WTC11 (cell line): ENCODE measurements at regions not wholly inside any gene's neighbourhood (a gene's known extent, or its start where the extent isn't known, plus 50 kb on each side); places are given as distances from the start of the nearest gene placed in this dataset.

Experiments used
- ATAC-seq: fragments of 200-7000 bp; cut with Tn5 transposase; 2 replicates; pipeline ENCODE4 v1.10.0; 2021; ENCODE audit warnings: mild to moderate bottlenecking, moderate library complexity
- CTCF ChIA-PET: fragments of 300-600 bp; sonication (Branson Sonifier 250); formaldehyde crosslinking; loops from one replicate; lab custom pipeline; 2021; ENCODE audit warnings: antibody characterized with exemption; lab: Charles Lee
- POLR2A ChIA-PET: fragments of 350-600 bp; sonication (Branson Sonifier 250); formaldehyde crosslinking; loops from one replicate; lab custom pipeline; 2021; ENCODE audit warnings: antibody characterized with exemption; lab: Charles Lee
- DNase-seq: peaks from one replicate; pipeline ENCODE4 v3.0.0; 2021; ENCODE audit warnings: low spot score
- H3K27ac Mint-ChIP-seq: 2 replicates; pipeline ENCODE4 v1.8.0; 2021; ENCODE audit warnings: mixed read lengths
- H3K27me3 Mint-ChIP-seq: 2 replicates; pipeline ENCODE4 v1.8.0; 2021; ENCODE audit warnings: low read depth, mild to moderate bottlenecking, moderate library complexity, mixed read lengths
- H3K36me3 Mint-ChIP-seq: 2 replicates; pipeline ENCODE4 v1.8.0; 2021; ENCODE audit warnings: mixed read lengths
- H3K4me1 Mint-ChIP-seq: 2 replicates; pipeline ENCODE4 v1.8.0; 2022; ENCODE audit warnings: mixed read lengths
- H3K4me3 Mint-ChIP-seq: 2 replicates; pipeline ENCODE4 v1.8.0; 2021; ENCODE audit warnings: mild to moderate bottlenecking, moderate library complexity, mixed read lengths
- H3K9me3 Mint-ChIP-seq: 2 replicates; pipeline ENCODE4 v1.8.0; 2021; ENCODE audit warnings: mixed read lengths
- ARID4B ChIP-seq: sonication (generic); formaldehyde crosslinking; IDR thresholded peaks from 2 replicates; pipeline ENCODE4 v1.8.0; 2023; ENCODE audit warnings: missing genetic modification reagents, mild to moderate bottlenecking, borderline replicate concordance
- ATF2 ChIP-seq: sonication (generic); formaldehyde crosslinking; IDR thresholded peaks from 2 replicates; pipeline ENCODE4 v1.8.1; 2022; ENCODE audit warnings: low read depth, missing genetic modification reagents, borderline replicate concordance
- CREB1 ChIP-seq: sonication (generic); formaldehyde crosslinking; IDR thresholded peaks from 2 replicates; pipeline ENCODE4 v1.8.0; 2023; ENCODE audit warnings: mild to moderate bottlenecking, missing genetic modification reagents
- FOXP1 ChIP-seq: sonication (generic); formaldehyde crosslinking; IDR thresholded peaks from 2 replicates; pipeline ENCODE4 v1.8.0; 2022; ENCODE audit warnings: missing genetic modification reagents, mild to moderate bottlenecking, moderate library complexity, borderline replicate concordance
- GRHL2 ChIP-seq: fragments of 250-450 bp; sonication (Bioruptor Pico); IDR thresholded peaks from 2 replicates; pipeline ENCODE4 v1.8.0; 2022; ENCODE audit warnings: mild to moderate bottlenecking, moderate library complexity; ENCODE audit not compliant: insufficient replicate concordance, severe bottlenecking
- JUN ChIP-seq: sonication (generic); formaldehyde crosslinking; IDR thresholded peaks from 2 replicates; pipeline ENCODE4 v1.8.0; 2023; ENCODE audit warnings: mild to moderate bottlenecking, missing genetic modification reagents
- PRDM15 ChIP-seq: sonication (generic); formaldehyde crosslinking; IDR thresholded peaks from 2 replicates; pipeline ENCODE4 v1.8.0; 2022; ENCODE audit warnings: missing genetic modification reagents
- SMAD4 ChIP-seq: sonication (generic); formaldehyde crosslinking; IDR thresholded peaks from 2 replicates; pipeline ENCODE4 v1.8.0; 2022; ENCODE audit warnings: mild to moderate bottlenecking, missing genetic modification reagents
- SOX15 ChIP-seq: fragments of 250-450 bp; sonication (Bioruptor Pico); IDR thresholded peaks from 2 replicates; pipeline ENCODE4 v1.9.0; 2021; ENCODE audit warnings: mild to moderate bottlenecking
- ZNF232 ChIP-seq: sonication (generic); formaldehyde crosslinking; IDR thresholded peaks from 2 replicates; pipeline ENCODE4 v1.8.0; 2022; ENCODE audit warnings: mild to moderate bottlenecking, missing genetic modification reagents
- ZNF317 ChIP-seq: sonication (generic); formaldehyde crosslinking; IDR thresholded peaks from 2 replicates; pipeline ENCODE4 v1.8.1; 2023; ENCODE audit warnings: low read depth, mild to moderate bottlenecking, moderate library complexity, missing genetic modification reagents, borderline replicate concordance
- ZNF416 ChIP-seq: fragments of 250-450 bp; sonication (Bioruptor Pico); IDR thresholded peaks from 2 replicates; pipeline ENCODE4 v1.9.0; 2021; ENCODE audit warnings: mild to moderate bottlenecking, inconsistent platforms
- TF ChIP-seq, protein P1 (sequence below): sonication (generic); formaldehyde crosslinking; IDR thresholded peaks from 2 replicates; pipeline ENCODE4 v1.8.0; 2023; ENCODE audit warnings: mild to moderate bottlenecking, missing genetic modification reagents
- TF ChIP-seq, protein P2 (sequence below): fragments of 250-450 bp; sonication (Bioruptor Pico); IDR thresholded peaks from 2 replicates; pipeline ENCODE4 v1.9.0; 2021; ENCODE audit warnings: mild to moderate bottlenecking, borderline replicate concordance
- TF ChIP-seq, protein P3 (sequence below): sonication (generic); formaldehyde crosslinking; IDR thresholded peaks from 2 replicates; pipeline ENCODE4 v1.8.0; 2022; ENCODE audit warnings: mild to moderate bottlenecking, missing genetic modification reagents
- TF ChIP-seq, protein P4 (sequence below): sonication (generic); formaldehyde crosslinking; IDR thresholded peaks from 2 replicates; pipeline ENCODE4 v1.8.1; 2023; ENCODE audit warnings: mild to moderate bottlenecking, missing genetic modification reagents, moderate library complexity

DNA sequence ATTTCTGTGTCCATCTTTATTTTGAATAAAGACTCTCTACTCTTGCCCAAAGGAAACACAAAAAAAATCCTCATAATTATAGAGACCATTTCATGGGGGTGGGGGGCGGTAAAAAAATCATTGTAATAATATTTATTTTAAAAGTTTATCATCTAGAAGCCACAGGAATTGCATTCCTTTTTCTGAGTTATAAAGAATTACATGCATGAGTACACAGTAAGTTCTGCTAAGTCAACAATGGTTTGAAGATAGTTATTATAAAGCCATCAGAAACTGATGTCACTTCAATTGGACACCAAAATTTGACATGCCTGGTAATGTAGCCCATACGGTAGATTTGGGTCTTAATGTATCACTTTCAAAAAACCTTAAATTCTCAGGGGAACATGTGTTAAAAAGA is 478.1 kb upstream of the NR5A2 start (continued):
- TF ChIP-seq CREB1 (CRISPR knock-in tag): no peak
- no peak for TF ChIP-seq PRDM15
- TF ChIP-seq, protein P1, sequence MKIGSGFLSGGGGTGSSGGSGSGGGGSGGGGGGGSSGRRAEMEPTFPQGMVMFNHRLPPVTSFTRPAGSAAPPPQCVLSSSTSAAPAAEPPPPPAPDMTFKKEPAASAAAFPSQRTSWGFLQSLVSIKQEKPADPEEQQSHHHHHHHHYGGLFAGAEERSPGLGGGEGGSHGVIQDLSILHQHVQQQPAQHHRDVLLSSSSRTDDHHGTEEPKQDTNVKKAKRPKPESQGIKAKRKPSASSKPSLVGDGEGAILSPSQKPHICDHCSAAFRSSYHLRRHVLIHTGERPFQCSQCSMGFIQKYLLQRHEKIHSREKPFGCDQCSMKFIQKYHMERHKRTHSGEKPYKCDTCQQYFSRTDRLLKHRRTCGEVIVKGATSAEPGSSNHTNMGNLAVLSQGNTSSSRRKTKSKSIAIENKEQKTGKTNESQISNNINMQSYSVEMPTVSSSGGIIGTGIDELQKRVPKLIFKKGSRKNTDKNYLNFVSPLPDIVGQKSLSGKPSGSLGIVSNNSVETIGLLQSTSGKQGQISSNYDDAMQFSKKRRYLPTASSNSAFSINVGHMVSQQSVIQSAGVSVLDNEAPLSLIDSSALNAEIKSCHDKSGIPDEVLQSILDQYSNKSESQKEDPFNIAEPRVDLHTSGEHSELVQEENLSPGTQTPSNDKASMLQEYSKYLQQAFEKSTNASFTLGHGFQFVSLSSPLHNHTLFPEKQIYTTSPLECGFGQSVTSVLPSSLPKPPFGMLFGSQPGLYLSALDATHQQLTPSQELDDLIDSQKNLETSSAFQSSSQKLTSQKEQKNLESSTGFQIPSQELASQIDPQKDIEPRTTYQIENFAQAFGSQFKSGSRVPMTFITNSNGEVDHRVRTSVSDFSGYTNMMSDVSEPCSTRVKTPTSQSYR: no peak
- no peak for TF ChIP-seq ATF2 (CRISPR knock-in tag)
- no peak for TF ChIP-seq SOX15
- TF ChIP-seq, protein P2, sequence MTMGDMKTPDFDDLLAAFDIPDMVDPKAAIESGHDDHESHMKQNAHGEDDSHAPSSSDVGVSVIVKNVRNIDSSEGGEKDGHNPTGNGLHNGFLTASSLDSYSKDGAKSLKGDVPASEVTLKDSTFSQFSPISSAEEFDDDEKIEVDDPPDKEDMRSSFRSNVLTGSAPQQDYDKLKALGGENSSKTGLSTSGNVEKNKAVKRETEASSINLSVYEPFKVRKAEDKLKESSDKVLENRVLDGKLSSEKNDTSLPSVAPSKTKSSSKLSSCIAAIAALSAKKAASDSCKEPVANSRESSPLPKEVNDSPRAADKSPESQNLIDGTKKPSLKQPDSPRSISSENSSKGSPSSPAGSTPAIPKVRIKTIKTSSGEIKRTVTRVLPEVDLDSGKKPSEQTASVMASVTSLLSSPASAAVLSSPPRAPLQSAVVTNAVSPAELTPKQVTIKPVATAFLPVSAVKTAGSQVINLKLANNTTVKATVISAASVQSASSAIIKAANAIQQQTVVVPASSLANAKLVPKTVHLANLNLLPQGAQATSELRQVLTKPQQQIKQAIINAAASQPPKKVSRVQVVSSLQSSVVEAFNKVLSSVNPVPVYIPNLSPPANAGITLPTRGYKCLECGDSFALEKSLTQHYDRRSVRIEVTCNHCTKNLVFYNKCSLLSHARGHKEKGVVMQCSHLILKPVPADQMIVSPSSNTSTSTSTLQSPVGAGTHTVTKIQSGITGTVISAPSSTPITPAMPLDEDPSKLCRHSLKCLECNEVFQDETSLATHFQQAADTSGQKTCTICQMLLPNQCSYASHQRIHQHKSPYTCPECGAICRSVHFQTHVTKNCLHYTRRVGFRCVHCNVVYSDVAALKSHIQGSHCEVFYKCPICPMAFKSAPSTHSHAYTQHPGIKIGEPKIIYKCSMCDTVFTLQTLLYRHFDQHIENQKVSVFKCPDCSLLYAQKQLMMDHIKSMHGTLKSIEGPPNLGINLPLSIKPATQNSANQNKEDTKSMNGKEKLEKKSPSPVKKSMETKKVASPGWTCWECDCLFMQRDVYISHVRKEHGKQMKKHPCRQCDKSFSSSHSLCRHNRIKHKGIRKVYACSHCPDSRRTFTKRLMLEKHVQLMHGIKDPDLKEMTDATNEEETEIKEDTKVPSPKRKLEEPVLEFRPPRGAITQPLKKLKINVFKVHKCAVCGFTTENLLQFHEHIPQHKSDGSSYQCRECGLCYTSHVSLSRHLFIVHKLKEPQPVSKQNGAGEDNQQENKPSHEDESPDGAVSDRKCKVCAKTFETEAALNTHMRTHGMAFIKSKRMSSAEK (CRISPR knock-in tag): no peak
- TF ChIP-seq ZNF317: no peak

GRCh38 chr1:199550199-199551065 is 477.1 kb upstream of the NR5A2 start:
- peaks cover 4% of the 10 kb centered on the region; the same call in 1 of the 2 replicates for H3K4me1 Mint-ChIP-seq
- DNase-seq (no peak), ATAC-seq (no peak)
- H3K27ac Mint-ChIP-seq: no peak overlapping the region
- no peak overlapping the region for H3K4me3 Mint-ChIP-seq
- CTCF ChIA-PET: no interaction called here
- POLR2A ChIA-PET: no interaction called here
- no peaks in the 10 kb centered on the region for H3K27me3 Mint-ChIP-seq
- no peaks in the 10 kb centered on the region for H3K36me3 Mint-ChIP-seq
- peaks cover 6% of the 10 kb centered on the region for H3K9me3 Mint-ChIP-seq
- TF ChIP-seq JUN (no peak), ZNF416 (CRISPR knock-in tag) (no peak), FOXP1 (no peak), SMAD4 (no peak), ARID4B (no peak), ZNF232 (CRISPR knock-in tag) (no peak), GRHL2 (CRISPR knock-in tag) (no peak)
- TF ChIP-seq, protein P3, sequence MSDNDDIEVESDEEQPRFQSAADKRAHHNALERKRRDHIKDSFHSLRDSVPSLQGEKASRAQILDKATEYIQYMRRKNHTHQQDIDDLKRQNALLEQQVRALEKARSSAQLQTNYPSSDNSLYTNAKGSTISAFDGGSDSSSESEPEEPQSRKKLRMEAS (CRISPR knock-in tag): no peak
- TF ChIP-seq, protein P4, sequence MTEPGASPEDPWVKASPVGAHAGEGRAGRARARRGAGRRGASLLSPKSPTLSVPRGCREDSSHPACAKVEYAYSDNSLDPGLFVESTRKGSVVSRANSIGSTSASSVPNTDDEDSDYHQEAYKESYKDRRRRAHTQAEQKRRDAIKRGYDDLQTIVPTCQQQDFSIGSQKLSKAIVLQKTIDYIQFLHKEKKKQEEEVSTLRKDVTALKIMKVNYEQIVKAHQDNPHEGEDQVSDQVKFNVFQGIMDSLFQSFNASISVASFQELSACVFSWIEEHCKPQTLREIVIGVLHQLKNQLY (CRISPR knock-in tag): no peak
